Smooth muscle cell (in vitro differentiated cells): ENCODE measurements at regions not wholly inside any gene's neighbourhood (a gene's known extent, or its start where the extent isn't known, plus 50 kb on each side); places are given as distances from the start of the nearest gene placed in this dataset.
"Not testable (repeated sequence)": the region's sequence is repeated elsewhere in the genome, so short reads cannot be mapped to it uniquely, and the experiment has no call there.

Experiments used
- DNase-seq: peaks from one replicate; lab custom pipeline; 2025; ENCODE audit not compliant: unreplicated experiment; lab: John Stamatoyannopoulos, UW
- H2AFZ ChIP-seq: fragments of 200-600 bp; sonication (generic); 2 replicates; pipeline ENCODE4 v1.6.0; 2016; ENCODE audit warnings: antibody characterized with exemption, low read depth, mild to moderate bottlenecking
- H3F3A ChIP-seq: fragments of 200-600 bp; sonication (generic); 2 replicates; pipeline ENCODE4 v1.6.0; 2017; ENCODE audit warnings: antibody characterized with exemption, low read depth
- H3K27ac ChIP-seq: fragments of 200-600 bp; sonication (generic); 2 replicates; pipeline ENCODE4 v1.5.1; 2016; ENCODE audit warnings: low read depth, mild to moderate bottlenecking
- H3K27me3 ChIP-seq: fragments of 200-600 bp; sonication (generic); 2 replicates; pipeline ENCODE4 v1.6.1; 2016; ENCODE audit warnings: low read depth, mild to moderate bottlenecking
- H3K36me3 ChIP-seq: fragments of 200-600 bp; sonication (generic); 2 replicates; pipeline ENCODE4 v1.5.1; 2016; ENCODE audit warnings: low read depth
- H3K4me1 ChIP-seq: fragments of 200-600 bp; sonication (generic); 2 replicates; pipeline ENCODE4 v1.5.1; 2016; ENCODE audit warnings: low read depth
- H3K4me2 ChIP-seq: fragments of 200-600 bp; sonication (generic); 2 replicates; pipeline ENCODE4 v1.6.0; 2016; ENCODE audit warnings: mild to moderate bottlenecking
- H3K4me3 ChIP-seq: fragments of 200-600 bp; sonication (generic); 2 replicates; pipeline ENCODE4 v1.5.1; 2016; ENCODE audit warnings: mild to moderate bottlenecking
- H3K79me2 ChIP-seq: fragments of 200-600 bp; sonication (generic); 2 replicates; pipeline ENCODE4 v1.6.0; 2016; ENCODE audit warnings: low read depth, mild to moderate bottlenecking
- H3K9ac ChIP-seq: fragments of 200-600 bp; sonication (generic); 2 replicates; pipeline ENCODE4 v1.6.0; 2016; ENCODE audit warnings: low read depth
- H3K9me3 ChIP-seq: fragments of 200-600 bp; sonication (generic); replicated peaks from 2 replicates; pipeline ENCODE4 v1.5.1; 2016; ENCODE audit warnings: low read depth
- H4K20me1 ChIP-seq: fragments of 200-600 bp; sonication (generic); 2 replicates; pipeline ENCODE4 v1.6.0; 2016; ENCODE audit warnings: low read depth
- CTCF ChIP-seq: fragments of 200-600 bp; sonication (generic); IDR thresholded peaks from 2 replicates; pipeline ENCODE4 v1.5.1; 2017; ENCODE audit warnings: borderline replicate concordance, mild to moderate bottlenecking, antibody characterized with exemption; ENCODE audit not compliant: insufficient read depth, poor library complexity, severe bottlenecking
- WGBS: methylation state at CpG from one replicate; pipeline ENCODE4 v1.1.7; 2016; ENCODE audit warnings: low lambda C conversion rate; 5-methylcytosine and 5-hydroxymethylcytosine counted together

GRCh38 chr13:44854313-44855060, 134.8 kb downstream of the NUFIP1 start:
- WGBS = 72% methylated on average over 8 of the region's 8 CpGs
- Histone ChIP-seq H4K20me1 (no peaks in the 10 kb centered on the region), H3K9me3 (no peaks in the 10 kb centered on the region), H3K79me2 (no peaks in the 10 kb centered on the region), H2AFZ (no peak overlapping the region), H3K36me3 (no peaks in the 10 kb centered on the region), H3F3A (no peaks in the 10 kb centered on the region), H3K4me1 (no peaks in the 10 kb centered on the region), H3K4me3 (no peak overlapping the region), H3K27me3 (no peaks in the 10 kb centered on the region), H3K9ac (no peak overlapping the region), H3K27ac (no peak overlapping the region), H3K4me2 (no peak overlapping the region)
- no peak for DNase-seq
- no peak for TF ChIP-seq CTCF

GRCh38 chr13:44853641-44854040, 135.6 kb downstream of the NUFIP1 start:
- Histone ChIP-seq H3K9me3 (no peaks in the 10 kb centered on the region), H3K4me2 (no peak overlapping the region), H3K79me2 (no peaks in the 10 kb centered on the region), H3K27me3 (no peaks in the 10 kb centered on the region), H3K4me1 (no peaks in the 10 kb centered on the region), H2AFZ (no peak overlapping the region), H3K9ac (no peak overlapping the region), H4K20me1 (no peaks in the 10 kb centered on the region), H3F3A (no peaks in the 10 kb centered on the region), H3K36me3 (no peaks in the 10 kb centered on the region), H3K4me3 (peak overlapping the region; percentile 2), H3K27ac (no peak overlapping the region)
- TF ChIP-seq CTCF = no peak
- no peak for DNase-seq
- 95% methylated on average over 3 of the region's 3 CpGs for WGBS

- no peak overlapping the region for H2AFZ ChIP-seq
- no peaks in the 10 kb centered on the region for H3K27me3 ChIP-seq
- no peaks in the 10 kb centered on the region for H3K9me3 ChIP-seq
- H3K4me1 ChIP-seq = no peaks in the 10 kb centered on the region
- no peak overlapping the region for H3K9ac ChIP-seq
- no peaks in the 10 kb centered on the region for H3K36me3 ChIP-seq
- H3K79me2 ChIP-seq = no peaks in the 10 kb centered on the region
- no peaks in the 10 kb centered on the region for H3F3A ChIP-seq
- H3K4me3 ChIP-seq = no peak overlapping the region
- no peak for TF ChIP-seq CTCF
- DNase-seq = no peak
- 91% methylated on average over 11 of the region's 11 CpGs for WGBS
- H4K20me1 ChIP-seq = no peaks in the 10 kb centered on the region
- H3K4me2 ChIP-seq = no peak overlapping the region
- no peak overlapping the region for H3K27ac ChIP-seq
Measured at GRCh38 chr13:44848920-44849676, 140.2 kb downstream of the NUFIP1 start.

GRCh38 chr13:44845281-44846058, 143.8 kb downstream of the NUFIP1 start:
- not testable (repeated sequence) for H2AFZ ChIP-seq, H3F3A ChIP-seq, H3K27ac ChIP-seq, DNase-seq, H3K9ac ChIP-seq, H3K36me3 ChIP-seq, H3K9me3 ChIP-seq, H3K79me2 ChIP-seq, H3K27me3 ChIP-seq, H4K20me1 ChIP-seq, H3K4me3 ChIP-seq, H3K4me1 ChIP-seq, H3K4me2 ChIP-seq
- WGBS = 90% methylated on average over 11 of the region's 11 CpGs
